ENCODE measurements at regions not wholly inside any gene's neighbourhood (a gene's known extent, or its start where the extent isn't known, plus 50 kb on each side); places are given as distances from the start of the nearest gene placed in this dataset.

DNA sequence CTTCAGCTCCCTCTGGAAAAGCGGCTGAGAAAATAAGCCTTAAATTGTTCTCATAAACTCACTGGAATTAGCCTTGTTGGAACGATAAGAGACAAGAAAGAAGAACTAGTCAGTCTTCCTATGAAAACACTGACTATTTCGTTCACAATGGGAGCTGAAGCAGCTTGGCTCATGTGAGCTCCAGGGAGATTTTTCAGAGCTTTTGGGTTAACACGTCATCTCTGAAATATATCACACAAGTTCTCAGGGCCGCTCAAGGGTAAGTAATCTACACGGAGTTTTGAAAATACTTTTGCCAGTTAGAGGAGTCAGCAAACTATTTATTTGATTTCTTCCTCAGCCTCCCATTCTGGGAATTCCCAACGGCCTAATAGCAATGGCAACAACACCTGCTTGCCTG lies 316.2 kb upstream of the MGAT5 start:
- TF ChIP-seq, protein P1, sequence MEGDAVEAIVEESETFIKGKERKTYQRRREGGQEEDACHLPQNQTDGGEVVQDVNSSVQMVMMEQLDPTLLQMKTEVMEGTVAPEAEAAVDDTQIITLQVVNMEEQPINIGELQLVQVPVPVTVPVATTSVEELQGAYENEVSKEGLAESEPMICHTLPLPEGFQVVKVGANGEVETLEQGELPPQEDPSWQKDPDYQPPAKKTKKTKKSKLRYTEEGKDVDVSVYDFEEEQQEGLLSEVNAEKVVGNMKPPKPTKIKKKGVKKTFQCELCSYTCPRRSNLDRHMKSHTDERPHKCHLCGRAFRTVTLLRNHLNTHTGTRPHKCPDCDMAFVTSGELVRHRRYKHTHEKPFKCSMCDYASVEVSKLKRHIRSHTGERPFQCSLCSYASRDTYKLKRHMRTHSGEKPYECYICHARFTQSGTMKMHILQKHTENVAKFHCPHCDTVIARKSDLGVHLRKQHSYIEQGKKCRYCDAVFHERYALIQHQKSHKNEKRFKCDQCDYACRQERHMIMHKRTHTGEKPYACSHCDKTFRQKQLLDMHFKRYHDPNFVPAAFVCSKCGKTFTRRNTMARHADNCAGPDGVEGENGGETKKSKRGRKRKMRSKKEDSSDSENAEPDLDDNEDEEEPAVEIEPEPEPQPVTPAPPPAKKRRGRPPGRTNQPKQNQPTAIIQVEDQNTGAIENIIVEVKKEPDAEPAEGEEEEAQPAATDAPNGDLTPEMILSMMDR (IDR thresholded peaks at IDR 0.05; ENCODE audit: low read length): no peak
- no peak for TF ChIP-seq EZH2 (IDR thresholded peaks at IDR 0.05; ENCODE audit: borderline replicate concordance, low read length)
